ENCODE measurements at regions not wholly inside any gene's neighbourhood (a gene's known extent, or its start where the extent isn't known, plus 50 kb on each side); places are given as distances from the start of the nearest gene placed in this dataset.
A peak's percentile ranks its signal among the peaks of the same experiment; 100 is the strongest.

- H3K27ac ChIP-seq (ENCODE audit: low read depth, low read length): no peak overlapping the region
- FAIRE-seq (no peak), DNase-seq (ENCODE audit: low read depth in 1 of 2, low spot score in 2 of 2) (no peak)
- H3K4me3 ChIP-seq (ENCODE audit: extremely low read depth in 1 of 4, insufficient read depth in 2 of 4, low read depth in 3 of 4, low read length in 4 of 4): peak overlapping the region in 1 of 4 experiments; percentile 65; a peak in 1 of 8 replicates
- no peak overlapping the region for H2AK5ac ChIP-seq (ENCODE audit: low read depth, low read length)
- no peaks in the 10 kb centered on the region for H3K36me3 ChIP-seq (ENCODE audit: control insufficient read depth in 2 of 4, insufficient read depth in 4 of 4, low read length in 3 of 4)
- peaks cover 1 to 18% (median 12%) of the 10 kb centered on the region in 4 experiments for H3K27me3 ChIP-seq (replicated peaks in 1 of 4; ENCODE audit: control insufficient read depth in 3 of 4, extremely low read depth in 1 of 4, insufficient read depth in 3 of 4, low read length in 3 of 4)
- H4K20me1 ChIP-seq (replicated peaks in 1 of 2; ENCODE audit: control insufficient read depth in 1 of 2, insufficient read depth in 2 of 2, low read length in 2 of 2): no peaks in the 10 kb centered on the region
- peaks cover 7% of the 10 kb centered on the region; the same call in 1 of the 2 replicates for H3K23me2 ChIP-seq (ENCODE audit: low read depth, low read length)
- H2BK20ac ChIP-seq (ENCODE audit: low read length): no peak overlapping the region
- no peak overlapping the region for H4K5ac ChIP-seq (ENCODE audit: insufficient read length, low read depth, low read length)
- no peak overlapping the region for H3K18ac ChIP-seq (ENCODE audit: extremely low read depth, low read length)
- no peak overlapping the region for H2BK5ac ChIP-seq (ENCODE audit: low read depth, low read length)
- H3K4me2 ChIP-seq (ENCODE audit: insufficient read depth in 1 of 2, low read depth in 2 of 2, low read length in 2 of 2): peak overlapping the region in 1 of 2 experiments; percentile 96; a peak in 1 of 4 replicates
- H3K14ac ChIP-seq (ENCODE audit: insufficient read length): no peak overlapping the region
- H2BK15ac ChIP-seq (ENCODE audit: low read length): no peak overlapping the region
- H2BK12ac ChIP-seq (ENCODE audit: low read depth, low read length): no peak overlapping the region
- H3K9ac ChIP-seq (replicated peaks in 1 of 4; ENCODE audit: extremely low read depth in 1 of 4, low read depth in 3 of 4, low read length in 3 of 4): no peak overlapping the region
- H3K9me3 ChIP-seq (ENCODE audit: insufficient read depth in 2 of 2, low read depth in 1 of 2, low read length in 1 of 2): peaks cover 0 to 5% of the 10 kb centered on the region in 2 experiments; a peak in 1 of 4 replicates
- no peaks in the 10 kb centered on the region for H3K79me1 ChIP-seq (ENCODE audit: low read depth, low read length)
- no peak overlapping the region for H4K8ac ChIP-seq (ENCODE audit: extremely low read depth, insufficient read depth, low read length)
- peaks cover 0 to 2% (median under 1%) of the 10 kb centered on the region in 4 experiments; a peak in 1 of 7 replicates for H3K4me1 ChIP-seq (replicated peaks in 1 of 4; ENCODE audit: control insufficient read depth in 3 of 4, insufficient read depth in 4 of 4, low read length in 3 of 4)
- no peak overlapping the region for H2AFZ ChIP-seq (ENCODE audit: low read length)
- ChIA-PET POLR2A (ENCODE audit: partially characterized antibody) (interaction anchor here (0.8 kb wide), 1 partner anchor 26 kb away, joined by 3 read pairs; no protein-coding TSS in a partner anchor), CTCF (ENCODE audit: partially characterized antibody) (interaction anchor here (1.0 kb wide), 1 partner anchor 69 kb away, joined by 3 read pairs; no protein-coding TSS in a partner anchor)
- no peak overlapping the region for H3K23ac ChIP-seq (ENCODE audit: insufficient read length)
- H2BK120ac ChIP-seq (replicated peaks; ENCODE audit: low read depth, low read length): no peak overlapping the region
- no peak overlapping the region for H4K91ac ChIP-seq (replicated peaks; ENCODE audit: insufficient read length, low read length)
- no peak overlapping the region for H3K4ac ChIP-seq (replicated peaks; ENCODE audit: insufficient read length, low read depth, low read length)
- H3K56ac ChIP-seq (replicated peaks; ENCODE audit: insufficient read length, low read depth, low read length): no peak overlapping the region
- no peaks in the 10 kb centered on the region for H3K79me2 ChIP-seq (ENCODE audit: control insufficient read depth in 1 of 2, insufficient read depth in 2 of 2, low read length in 2 of 2)
- TF ChIP-seq POLR2A (IDR thresholded peaks at IDR 0.05; ENCODE audit: control extremely low read depth in 1 of 2, low read depth in 2 of 2, low read length in 2 of 2) (no peak), CBX5 (IDR thresholded peaks at IDR 0.05; ENCODE audit: low read depth, low read length) (no peak), KDM1A (IDR thresholded peaks at IDR 0.05; ENCODE audit: borderline replicate concordance, low read length) (no peak), SIRT6 (IDR thresholded peaks at IDR 0.05; ENCODE audit: low read length) (no peak), RNF2 (IDR thresholded peaks at IDR 0.05; ENCODE audit: borderline replicate concordance, low read depth, low read length, missing control alignments, poor library complexity, severe bottlenecking) (no peak), TAF1 (IDR thresholded peaks at IDR 0.05; ENCODE audit: low read depth, low read length) (no peak), KDM4A (IDR thresholded peaks at IDR 0.05; ENCODE audit: low read depth, low read length, severe bottlenecking) (no peak)
Measured at GRCh38 chr17:68103148-68103547, 67.6 kb downstream of the KPNA2 start.

Data from H1 (cell line).